Effector CD8-positive, alpha-beta T cell (primary cell): ENCODE measurements at regions not wholly inside any gene's neighbourhood (a gene's known extent, or its start where the extent isn't known, plus 50 kb on each side); places are given as distances from the start of the nearest gene placed in this dataset.

ENCODE experiments used
- DNase-seq: peaks from one replicate; lab custom pipeline; 2025; lab: John Stamatoyannopoulos, UW

- no peak for DNase-seq
Measured at GRCh38 chr1:36743286-36744005, 260.7 kb upstream of the CSF3R start.

GRCh38 chr1:36741066-36741465 lies 258.4 kb upstream of the CSF3R start:
- no peak for DNase-seq

GRCh38 chr1:36740446-36740845 lies 257.7 kb upstream of the CSF3R start:
- DNase-seq, result no peak

- no peak for DNase-seq
Measured at GRCh38 chr1:36739703-36740289, 257.1 kb upstream of the CSF3R start.

- no peak for DNase-seq
Measured at GRCh38 chr1:36738245-36738644, 255.5 kb upstream of the CSF3R start.

- no peak for DNase-seq
Measured at GRCh38 chr1:36737767-36738166, 255.1 kb upstream of the CSF3R start.

- no peak for DNase-seq
Measured at GRCh38 chr1:36737038-36737555, 254.4 kb upstream of the CSF3R start.

- no peak for DNase-seq
Measured at GRCh38 chr1:36735939-36736730, 253.4 kb upstream of the CSF3R start.

GRCh38 chr1:36735436-36735835 lies 252.7 kb upstream of the CSF3R start:
- no peak for DNase-seq

- DNase-seq, result no peak
Measured at GRCh38 chr1:36734356-36734755, 251.6 kb upstream of the CSF3R start.

- DNase-seq, result no peak
Measured at GRCh38 chr1:36733748-36734147, 251.0 kb upstream of the CSF3R start.

GRCh38 chr1:36732015-36732356 lies 249.3 kb upstream of the CSF3R start:
- DNase-seq, result no peak

GRCh38 chr1:36731226-36732014 lies 248.7 kb upstream of the CSF3R start:
- no peak for DNase-seq

- DNase-seq, result no peak
Measured at GRCh38 chr1:36730599-36730998, 247.9 kb upstream of the CSF3R start.

- no peak for DNase-seq
Measured at GRCh38 chr1:36729716-36730510, 247.2 kb upstream of the CSF3R start.

- no peak for DNase-seq
Measured at GRCh38 chr1:36729289-36729688, 246.6 kb upstream of the CSF3R start.

- no peak for DNase-seq
Measured at GRCh38 chr1:36728846-36729245, 246.1 kb upstream of the CSF3R start.

- DNase-seq, result no peak
Measured at GRCh38 chr1:36728051-36728450, 245.3 kb upstream of the CSF3R start.

- no peak for DNase-seq
Measured at GRCh38 chr1:36725151-36725550, 242.4 kb upstream of the CSF3R start.

GRCh38 chr1:36723813-36724212 lies 241.1 kb upstream of the CSF3R start:
- DNase-seq, result no peak

- DNase-seq, result no peak
Measured at GRCh38 chr1:36722871-36723270, 240.2 kb upstream of the CSF3R start.
